Esophagus squamous epithelium (tissue), 5 donors: ENCODE measurements at regions not wholly inside any gene's neighbourhood (a gene's known extent, or its start where the extent isn't known, plus 50 kb on each side); places are given as distances from the start of the nearest gene placed in this dataset.

Experiments used
- DNase-seq: peaks from one replicate; lab custom pipeline; 2025; lab: John Stamatoyannopoulos, UW
- H3K27ac ChIP-seq, 4 donors: fragments of 200-600 bp; sonication (generic); one replicate each; pipeline ENCODE4 v1.5.1; 2016 to 2019; ENCODE audit warnings: mild to moderate bottlenecking in 1 of 4
- H3K27me3 ChIP-seq, 4 donors: fragments of 200-600 bp; sonication (generic); 1 replicate in 3 of 4; 2 replicates in 1 of 4; pipeline versions ENCODE4 v1.5.1 to v1.6.0; 2017 to 2021; ENCODE audit warnings: antibody characterized with exemption in 1 of 4
- H3K36me3 ChIP-seq, 3 donors: fragments of 200-600 bp; sonication (generic); one replicate each; pipeline ENCODE4 v1.5.1; 2016 to 2019
- H3K4me1 ChIP-seq, 3 donors: fragments of 200-600 bp; sonication (generic); one replicate each; pipeline ENCODE4 v1.5.1; 2017 to 2019
- H3K4me3 ChIP-seq, 4 donors: fragments of 200-600 bp; sonication (generic); 1 replicate in 3 of 4; 2 replicates in 1 of 4; pipeline ENCODE4 v1.5.1; 2016 to 2019; ENCODE audit warnings: mild to moderate bottlenecking in 2 of 4, moderate library complexity in 1 of 4
- H3K9me3 ChIP-seq, 3 donors: fragments of 200-600 bp; sonication (generic); one replicate each; pipeline ENCODE4 v1.5.1; 2016 to 2019
- POLR2A ChIP-seq, 4 donors: fragments of 450-650 bp; IDR thresholded peaks; one replicate each; pipeline ENCODE4 v1.6.1; 2017; ENCODE audit warnings: antibody characterized with exemption in 4 of 4, mild to moderate bottlenecking in 4 of 4, moderate library complexity in 3 of 4
- WGBS, 2 donors: methylation state at CpG; one replicate each; pipeline ENCODE4 v1.1.5; 2018; 5-methylcytosine and 5-hydroxymethylcytosine counted together
- intact Hi-C: fragments of 100-400 bp; cut with DNase I; formaldehyde crosslinking; loops from one replicate; pipeline ENCODE4 v1.15.0; 2022
- TF ChIP-seq, protein P1 (sequence below), 6 experiments: fragments of 450-650 bp in 4 of 6; fragments of 200-600 bp in 2 of 6; sonication (generic) in 2 of 6; IDR thresholded peaks; one replicate each; pipeline ENCODE4 v1.5.1; 2016 to 2019; ENCODE audit warnings: antibody characterized with exemption in 6 of 6, mild to moderate bottlenecking in 4 of 6, moderate library complexity in 4 of 6
- donor health status: DM: yes; HTN: yes; CAD: no.

DNA sequence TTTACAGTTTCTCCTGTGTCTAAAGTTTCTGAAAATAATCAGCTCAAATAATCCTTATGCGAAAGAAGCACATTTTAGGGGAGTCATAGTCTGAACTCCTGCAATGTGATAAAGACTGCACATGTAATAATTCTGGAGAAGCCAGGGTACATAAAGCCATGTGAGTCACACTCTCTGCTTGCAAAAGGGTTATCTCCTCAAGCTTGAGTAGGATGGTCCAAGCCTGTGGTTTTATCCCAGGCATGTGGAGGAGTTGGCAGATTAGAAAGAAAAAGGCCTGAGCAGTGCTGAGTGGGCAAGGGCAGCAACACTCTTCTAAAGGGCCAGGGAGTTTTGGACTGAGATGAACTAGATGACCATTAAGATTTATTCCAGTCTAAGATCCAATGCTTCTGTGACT, 220.4 kb downstream of the RHOU start:
- TF ChIP-seq POLR2A (IDR thresholded peaks at IDR 0.05): no peak
- TF ChIP-seq, protein P1, sequence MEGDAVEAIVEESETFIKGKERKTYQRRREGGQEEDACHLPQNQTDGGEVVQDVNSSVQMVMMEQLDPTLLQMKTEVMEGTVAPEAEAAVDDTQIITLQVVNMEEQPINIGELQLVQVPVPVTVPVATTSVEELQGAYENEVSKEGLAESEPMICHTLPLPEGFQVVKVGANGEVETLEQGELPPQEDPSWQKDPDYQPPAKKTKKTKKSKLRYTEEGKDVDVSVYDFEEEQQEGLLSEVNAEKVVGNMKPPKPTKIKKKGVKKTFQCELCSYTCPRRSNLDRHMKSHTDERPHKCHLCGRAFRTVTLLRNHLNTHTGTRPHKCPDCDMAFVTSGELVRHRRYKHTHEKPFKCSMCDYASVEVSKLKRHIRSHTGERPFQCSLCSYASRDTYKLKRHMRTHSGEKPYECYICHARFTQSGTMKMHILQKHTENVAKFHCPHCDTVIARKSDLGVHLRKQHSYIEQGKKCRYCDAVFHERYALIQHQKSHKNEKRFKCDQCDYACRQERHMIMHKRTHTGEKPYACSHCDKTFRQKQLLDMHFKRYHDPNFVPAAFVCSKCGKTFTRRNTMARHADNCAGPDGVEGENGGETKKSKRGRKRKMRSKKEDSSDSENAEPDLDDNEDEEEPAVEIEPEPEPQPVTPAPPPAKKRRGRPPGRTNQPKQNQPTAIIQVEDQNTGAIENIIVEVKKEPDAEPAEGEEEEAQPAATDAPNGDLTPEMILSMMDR (IDR thresholded peaks at IDR 0.05): no peak
- Histone ChIP-seq H3K4me1 (no peaks in the 10 kb centered on the region), H3K4me3 (no peak overlapping the region), H3K27ac (no peak overlapping the region), H3K9me3 (no peaks in the 10 kb centered on the region), H3K36me3 (no peaks in the 10 kb centered on the region), H3K27me3 (no peaks in the 10 kb centered on the region)
- WGBS, 2 donors: 80 to 100% methylated on average over 1 of the region's 1 CpG
- intact Hi-C loops: no loop called here
- no peak for DNase-seq

DNA sequence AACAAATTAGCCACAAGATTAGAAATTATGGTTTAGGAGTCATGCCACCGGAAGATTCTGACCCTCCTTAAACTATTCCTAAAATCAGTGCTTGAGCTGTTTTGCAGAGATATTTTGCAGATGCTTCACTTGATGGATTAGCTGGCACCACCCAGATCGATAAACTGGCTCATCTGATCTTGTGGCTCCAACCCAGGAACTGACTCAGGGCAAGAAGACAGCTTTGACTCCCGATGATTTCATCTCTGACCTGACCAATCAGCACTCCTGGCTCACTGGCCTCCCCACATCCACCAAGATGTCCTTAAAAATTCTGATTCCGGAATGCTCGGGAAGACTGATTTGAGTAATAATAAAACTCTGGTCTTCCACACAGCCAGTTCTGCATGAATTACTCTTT, 221.6 kb downstream of the RHOU start:
- 77 to 86% methylated on average over 5 of the region's 5 CpGs for WGBS, 2 donors
- DNase-seq: no peak
- no peaks in the 10 kb centered on the region for H3K27me3 ChIP-seq
- H3K9me3 ChIP-seq: no peaks in the 10 kb centered on the region
- H3K36me3 ChIP-seq: no peaks in the 10 kb centered on the region
- H3K4me1 ChIP-seq: no peaks in the 10 kb centered on the region
- TF ChIP-seq POLR2A (IDR thresholded peaks at IDR 0.05): no peak
- TF ChIP-seq, protein P1 (IDR thresholded peaks at IDR 0.05): no peak
- H3K27ac ChIP-seq: no peak overlapping the region
- intact Hi-C loops: no loop called here
- no peak overlapping the region for H3K4me3 ChIP-seq

DNA sequence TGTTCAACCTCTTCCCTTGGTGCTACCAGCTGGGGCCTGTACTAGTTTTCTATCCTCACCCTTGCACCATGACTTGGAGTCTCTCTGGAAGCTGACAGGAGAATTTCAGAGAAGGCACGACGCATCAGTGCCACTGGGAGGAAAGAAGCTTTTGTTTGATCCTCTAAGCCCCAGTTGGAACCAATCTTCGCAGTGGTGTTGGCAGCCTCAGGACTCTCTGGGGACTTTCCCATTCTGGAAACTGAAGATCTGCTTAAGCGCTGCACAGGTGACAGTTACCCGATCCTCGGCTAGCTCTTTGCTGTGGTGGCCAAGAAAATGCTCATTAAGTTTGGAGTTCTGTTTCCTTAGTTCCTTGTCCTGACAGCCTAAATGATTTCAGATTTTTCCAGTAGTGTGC, 222.3 kb downstream of the RHOU start:
- no peaks in the 10 kb centered on the region for H3K27me3 ChIP-seq
- H3K27ac ChIP-seq: no peak overlapping the region
- no peaks in the 10 kb centered on the region for H3K9me3 ChIP-seq
- no peak overlapping the region for H3K4me3 ChIP-seq
- DNase-seq: no peak
- H3K36me3 ChIP-seq: no peaks in the 10 kb centered on the region
- TF ChIP-seq POLR2A (IDR thresholded peaks at IDR 0.05): no peak
- TF ChIP-seq, protein P1 (IDR thresholded peaks at IDR 0.05): no peak
- 26 to 55% methylated on average over 5 to 6 of the region's 6 CpGs for WGBS, 2 donors
- intact Hi-C loops: no loop called here
- H3K4me1 ChIP-seq: no peaks in the 10 kb centered on the region

DNA sequence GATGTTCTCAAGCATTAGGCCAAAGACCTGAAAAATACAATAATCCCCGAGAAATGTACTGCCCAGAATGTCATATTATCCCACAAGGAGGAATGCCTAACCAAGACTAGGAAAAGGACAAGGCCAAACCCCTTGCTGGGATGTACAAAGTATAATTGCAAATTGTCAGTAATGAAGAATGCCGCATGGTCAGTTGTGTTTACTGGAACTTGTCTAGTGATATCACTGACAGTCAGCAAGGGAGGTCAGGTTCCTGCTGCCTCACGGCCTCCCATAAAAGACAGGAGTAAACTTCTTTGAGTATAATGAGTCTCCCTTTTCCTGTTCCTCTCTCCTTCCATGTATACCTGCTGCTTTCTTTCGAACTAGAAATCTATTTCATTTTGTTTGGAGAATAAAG, 222.8 kb downstream of the RHOU start:
- DNase-seq: no peak
- intact Hi-C loops: no loop called here
- H3K27me3 ChIP-seq: no peaks in the 10 kb centered on the region
- no peak overlapping the region for H3K4me3 ChIP-seq
- H3K36me3 ChIP-seq: no peaks in the 10 kb centered on the region
- H3K27ac ChIP-seq: no peak overlapping the region
- no peaks in the 10 kb centered on the region for H3K4me1 ChIP-seq
- 84 to 87% methylated on average over 4 of the region's 4 CpGs for WGBS, 2 donors
- TF ChIP-seq, protein P1 (IDR thresholded peaks at IDR 0.05): no peak
- no peak for TF ChIP-seq POLR2A (IDR thresholded peaks at IDR 0.05)
- no peaks in the 10 kb centered on the region for H3K9me3 ChIP-seq

DNA sequence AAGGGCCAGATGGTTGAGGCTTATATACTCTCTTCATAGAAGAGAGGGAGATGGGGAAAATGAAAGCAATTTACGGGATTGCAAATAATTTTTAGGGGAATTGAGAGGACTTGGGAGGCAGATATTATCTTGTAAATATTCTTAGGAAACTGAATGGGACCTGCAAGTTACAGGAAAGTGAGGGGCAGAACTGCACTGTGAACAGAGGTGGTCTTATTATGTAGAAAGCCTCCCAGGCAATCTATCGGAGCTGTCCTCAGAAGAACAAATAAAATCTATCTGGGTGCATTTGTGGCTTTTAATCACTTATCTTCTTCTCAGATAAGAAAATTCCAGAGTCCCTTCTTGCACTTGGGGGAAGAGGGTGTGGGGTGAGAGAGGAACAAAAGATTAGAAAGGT, 223.5 kb downstream of the RHOU start:
- Histone ChIP-seq H3K9me3 (no peaks in the 10 kb centered on the region), H3K27me3 (no peaks in the 10 kb centered on the region), H3K4me3 (no peak overlapping the region), H3K27ac (no peak overlapping the region), H3K4me1 (peaks cover 0 to 3% (median 0%) of the 10 kb centered on the region in 3 donors), H3K36me3 (no peaks in the 10 kb centered on the region)
- DNase-seq: no peak
- TF ChIP-seq, protein P1 (IDR thresholded peaks at IDR 0.05): no peak
- no peak for TF ChIP-seq POLR2A (IDR thresholded peaks at IDR 0.05)
- intact Hi-C loops: no loop called here
- 93% methylated on average over 2 of the region's 2 CpGs for WGBS, 2 donors
